HG02759 (cell line): ENCODE measurements at regions not wholly inside any gene's neighbourhood (a gene's known extent, or its start where the extent isn't known, plus 50 kb on each side); places are given as distances from the start of the nearest gene placed in this dataset.

ENCODE experiments used
- ATAC-seq: cut with Tn5 transposase; IDR thresholded peaks from one replicate; pipeline ENCODE4 v1.9.1; 2021; ENCODE audit warnings: mild to moderate bottlenecking, moderate library complexity; ENCODE audit not compliant: unreplicated experiment

- ATAC-seq: peak; percentile 82
These were observed 96.9 kb upstream of the TMPO start for GRCh38 chr12:98418357-98419075.

DNA sequence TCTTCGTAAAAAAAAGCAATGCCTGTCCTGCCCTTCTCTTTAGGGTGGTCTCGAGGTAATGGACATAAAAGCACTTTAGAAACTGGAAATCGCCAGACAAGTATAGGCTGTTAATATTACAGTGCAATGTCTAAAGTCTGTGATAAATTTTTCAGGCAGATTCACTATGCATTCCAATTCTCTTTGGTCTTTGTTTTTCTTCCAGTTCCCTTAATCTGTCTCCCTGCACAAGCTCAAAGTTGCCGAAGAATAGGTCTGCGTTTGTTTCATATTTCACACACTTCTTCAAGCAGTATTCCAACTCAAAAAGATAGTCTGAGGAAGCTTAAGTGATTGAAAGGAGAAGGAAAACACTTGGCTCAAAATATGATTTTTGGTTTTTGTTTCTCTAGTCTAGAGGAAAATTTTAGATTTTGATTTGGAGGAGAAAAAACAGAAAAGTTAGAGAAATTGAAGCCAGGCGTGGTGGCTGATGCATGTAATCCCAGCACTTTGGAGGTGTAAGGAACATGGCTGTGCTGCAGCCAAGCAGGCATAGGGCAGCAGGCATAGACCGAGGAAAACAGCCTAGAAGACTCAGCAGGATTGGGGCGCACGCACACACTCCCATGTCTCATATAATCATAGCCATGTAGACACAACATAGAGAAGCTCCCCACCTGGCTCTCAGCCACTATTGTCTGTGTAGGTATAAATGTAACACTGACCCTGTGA, 96.2 kb upstream of the TMPO start:
- no peak for ATAC-seq

DNA sequence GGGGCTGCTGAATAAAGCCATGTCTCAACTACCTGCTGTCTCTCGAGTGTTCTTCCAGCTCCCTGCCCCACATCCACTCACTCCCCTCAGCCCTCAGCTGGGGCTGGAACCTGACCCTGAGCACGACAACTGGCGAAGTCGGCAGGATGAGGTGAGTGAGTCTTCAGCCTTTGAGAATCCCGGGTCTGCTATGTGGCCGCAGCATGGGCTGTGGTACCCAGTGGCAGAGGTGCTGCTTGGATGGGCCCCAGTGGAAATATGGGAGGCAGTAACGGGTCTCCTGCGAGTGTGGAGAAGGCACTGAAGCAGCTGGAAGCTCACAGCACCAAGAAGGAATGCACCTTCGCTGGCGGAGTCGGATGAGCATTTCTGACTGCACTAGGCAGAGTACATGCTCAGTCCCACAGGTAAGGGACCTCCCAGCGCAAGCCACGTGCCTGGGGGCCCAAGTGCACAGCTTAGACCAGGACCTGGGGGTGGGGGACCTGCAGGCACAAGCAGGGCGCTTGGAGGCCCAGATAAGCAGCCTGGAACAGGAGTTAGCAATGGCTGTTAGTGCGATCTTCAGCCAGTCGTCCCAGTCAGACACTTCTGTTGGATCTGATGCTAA, 95.5 kb upstream of the TMPO start:
- no peak for ATAC-seq

DNA sequence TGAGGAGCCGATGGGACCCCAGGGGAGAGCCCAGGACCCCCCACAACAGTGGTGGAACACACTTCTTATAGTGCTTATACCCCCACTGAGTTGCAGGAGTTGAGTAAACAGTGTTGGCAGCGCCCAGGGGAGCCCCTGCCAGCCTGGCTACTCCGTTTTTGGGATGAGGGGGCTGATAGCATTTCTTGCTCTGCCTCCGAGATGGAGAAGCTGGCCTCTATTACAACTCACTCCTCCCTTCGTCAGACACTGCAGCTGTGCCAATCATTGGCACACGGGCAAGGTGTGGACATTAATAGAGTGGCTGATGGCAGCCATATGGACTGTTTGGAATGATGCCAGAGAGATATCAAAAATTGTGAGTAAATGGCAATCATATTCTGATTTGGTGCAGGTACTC, 94.9 kb upstream of the TMPO start:
- no peak for ATAC-seq

DNA sequence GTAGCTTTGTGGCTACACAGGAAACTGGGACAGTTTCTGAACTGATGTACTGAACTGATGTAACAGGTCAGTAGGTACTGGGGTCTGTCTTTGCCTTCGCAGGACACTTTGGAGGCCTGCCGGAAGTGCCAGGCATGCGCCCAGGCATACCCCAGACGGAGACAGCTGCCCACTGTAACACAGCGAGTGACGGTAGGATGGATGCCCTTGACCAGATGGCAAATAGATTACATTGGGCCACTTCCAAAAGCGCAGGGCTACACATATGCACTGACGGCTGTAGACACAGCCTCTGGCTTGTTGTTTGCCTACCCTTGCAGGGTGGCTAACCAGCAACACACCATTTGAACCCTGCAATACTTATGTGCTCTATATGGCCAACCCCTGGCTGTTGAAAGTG, 94.1 kb upstream of the TMPO start:
- no peak for ATAC-seq

- ATAC-seq: no peak
These were observed 93.0 kb upstream of the TMPO start for GRCh38 chr12:98422359-98422758.

DNA sequence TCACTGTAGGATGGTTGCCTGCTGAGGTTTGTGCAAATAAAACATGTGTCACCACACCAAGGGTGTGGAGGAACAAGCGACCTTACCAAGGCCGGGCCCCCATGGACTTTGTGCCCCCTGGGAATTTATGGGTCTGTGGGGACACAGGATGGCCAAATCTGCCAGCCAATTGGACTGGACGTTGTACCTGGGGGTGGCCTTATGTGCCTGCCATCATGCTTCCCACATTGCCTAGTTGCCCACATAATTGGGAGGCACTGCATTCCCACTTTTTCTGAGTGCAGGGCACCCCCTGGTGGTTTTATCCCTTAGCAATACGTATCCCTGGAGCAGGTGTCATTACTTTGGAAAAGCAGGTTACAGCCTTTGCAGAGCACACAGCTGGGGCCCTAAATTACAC, 92.6 kb upstream of the TMPO start:
- no peak for ATAC-seq

DNA sequence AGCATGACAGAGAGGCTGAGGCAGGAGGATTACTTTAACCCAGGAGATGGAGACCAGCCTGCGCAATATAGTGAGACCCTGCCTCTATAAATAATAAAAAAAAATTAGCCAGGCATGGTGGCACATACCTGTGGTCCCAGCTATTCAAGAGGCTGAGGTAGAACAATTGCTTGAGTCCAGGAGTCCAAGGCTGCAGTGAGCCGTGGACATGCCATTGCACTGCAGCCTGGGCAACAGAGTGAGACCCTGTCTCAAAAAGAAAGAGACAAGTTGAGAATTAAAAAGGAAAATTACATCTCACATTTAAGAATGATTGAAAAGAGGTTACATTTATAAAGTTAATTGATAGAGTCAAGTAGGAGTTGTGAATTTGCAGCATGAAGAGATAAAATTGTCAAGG, 91.4 kb upstream of the TMPO start:
- no peak for ATAC-seq

DNA sequence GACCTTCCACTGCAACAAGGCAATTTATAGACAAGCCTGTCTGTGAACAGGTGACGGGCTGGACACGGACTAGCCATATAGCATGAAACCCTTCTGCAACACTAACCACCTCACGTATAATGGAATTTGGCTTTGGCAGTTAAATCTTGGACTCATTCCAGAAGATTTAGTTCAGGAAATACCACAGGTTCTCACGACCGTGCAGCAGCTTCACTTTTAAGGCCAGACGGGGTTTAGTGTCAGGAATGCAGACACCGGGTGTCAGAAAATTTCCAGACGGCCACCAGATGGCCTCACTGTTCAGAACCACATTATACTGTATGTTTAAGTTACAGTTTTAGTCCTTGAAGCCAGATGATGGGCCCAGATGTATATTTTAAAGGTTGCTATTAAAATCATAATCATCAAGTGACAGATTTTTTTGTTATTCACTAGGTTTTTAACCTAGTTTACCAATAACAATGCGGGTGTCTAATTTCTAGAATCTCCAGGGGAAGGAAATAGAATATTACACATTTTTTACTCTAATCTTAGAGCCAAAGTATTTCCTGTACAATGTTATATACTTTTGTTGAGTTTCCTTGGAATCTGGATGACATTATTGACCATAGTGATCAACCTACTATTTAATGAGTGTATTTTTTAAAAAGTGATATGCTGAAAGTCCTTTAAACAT, 90.5 kb upstream of the TMPO start:
- peak; percentile 82 for ATAC-seq

GRCh38 chr12:98425859-98426258, 89.5 kb upstream of the TMPO start:
- ATAC-seq: no peak

- ATAC-seq: no peak
These were observed 84.3 kb upstream of the TMPO start for GRCh38 chr12:98431089-98431488.

DNA sequence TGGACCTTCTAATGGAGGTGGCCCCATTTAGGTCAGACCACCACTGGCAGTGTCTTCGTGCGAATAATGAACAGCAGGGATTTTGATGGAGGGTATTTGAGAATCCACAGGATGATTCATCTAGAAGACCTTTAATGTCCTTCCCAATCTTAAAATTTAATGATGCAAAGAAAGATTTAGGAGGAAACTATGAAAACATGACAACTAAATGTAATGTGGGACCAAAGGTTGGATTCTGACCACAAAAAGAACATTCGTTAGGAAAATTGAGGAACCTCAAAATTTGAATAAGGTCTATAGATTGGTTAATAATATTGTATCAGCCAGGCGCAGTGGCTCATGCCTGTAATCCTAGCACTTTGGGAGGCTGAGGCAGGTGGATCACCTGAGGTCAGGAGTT, 78.2 kb upstream of the TMPO start:
- no peak for ATAC-seq

GRCh38 chr12:98437806-98438595, 77.4 kb upstream of the TMPO start:
- no peak for ATAC-seq

DNA sequence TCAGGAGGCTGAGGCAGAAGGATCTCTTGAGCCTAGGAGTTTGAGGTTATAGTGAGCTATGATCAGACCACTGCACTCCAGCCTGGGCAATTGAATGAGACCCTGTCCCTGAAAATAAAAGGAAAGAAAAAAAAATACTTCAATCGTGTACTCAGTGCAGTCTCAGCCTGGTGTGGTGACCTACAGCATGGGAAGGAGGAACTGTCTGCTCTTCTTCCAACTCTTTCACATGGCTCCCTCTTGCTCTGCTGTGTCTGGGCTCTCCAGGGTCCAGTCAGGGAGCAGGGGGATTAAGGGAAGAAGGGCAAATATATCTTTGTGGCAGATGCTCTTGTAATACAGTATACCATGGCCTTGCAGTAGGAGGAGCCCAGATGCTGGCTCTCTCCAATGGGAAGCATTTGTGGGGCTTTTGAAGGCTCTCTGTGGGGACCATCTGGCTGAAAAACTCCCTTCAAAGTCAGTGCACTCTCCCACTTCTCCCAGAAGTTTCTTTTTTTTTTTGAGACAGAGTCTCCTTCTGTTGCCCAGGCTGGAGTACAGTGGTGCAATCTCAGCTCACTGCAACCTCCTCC, 76.6 kb upstream of the TMPO start:
- ATAC-seq: no peak

GRCh38 chr12:98439471-98439951, 75.9 kb upstream of the TMPO start:
- ATAC-seq: no peak

DNA sequence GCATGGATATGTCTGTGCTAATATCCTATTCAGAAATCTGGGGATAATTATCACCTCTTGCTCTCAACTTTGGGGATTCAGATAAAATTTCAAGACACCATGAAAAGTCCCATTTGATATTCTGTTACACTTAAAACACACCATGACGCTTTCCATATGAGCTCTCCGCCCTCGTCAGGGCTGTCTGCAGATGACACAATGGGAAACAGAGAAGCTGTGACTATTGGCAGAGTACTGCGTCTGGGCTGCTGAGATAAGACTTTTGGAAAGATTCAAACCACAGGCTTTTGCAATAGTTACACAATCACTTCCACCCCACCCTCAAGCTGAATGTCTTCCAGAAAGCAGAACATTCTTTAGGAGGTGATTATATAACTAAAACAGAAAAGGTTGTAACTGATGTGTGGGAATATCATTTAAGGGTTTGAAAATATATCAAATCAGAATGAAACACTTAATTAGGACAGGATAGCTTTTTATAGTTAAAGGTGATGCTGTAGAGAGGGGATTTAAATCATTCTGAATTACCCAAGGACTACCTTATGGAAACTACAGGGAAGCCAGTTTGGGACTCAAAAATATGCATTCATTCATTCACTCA, 75.3 kb upstream of the TMPO start:
- no peak for ATAC-seq

DNA sequence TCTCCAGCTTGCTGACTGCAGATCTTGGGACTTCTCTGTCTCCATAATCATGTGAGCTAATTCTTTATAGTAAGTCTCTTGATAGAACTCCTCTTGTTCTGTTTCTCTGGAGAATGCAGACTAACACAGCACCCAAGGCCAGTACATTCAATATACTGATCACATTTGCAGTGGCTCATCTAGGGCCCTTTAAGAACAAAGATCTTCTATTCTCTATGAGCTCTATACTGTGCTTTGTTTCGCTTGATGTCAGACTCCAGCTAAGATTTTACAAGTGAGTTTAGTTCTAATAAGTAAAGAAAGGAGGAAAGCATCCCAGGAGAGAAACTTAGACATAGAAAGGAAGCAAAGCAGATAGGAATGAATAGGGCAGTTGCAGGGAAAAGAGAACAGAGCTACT, 69.3 kb upstream of the TMPO start:
- no peak for ATAC-seq

- ATAC-seq: no peak
These were observed 68.7 kb upstream of the TMPO start for GRCh38 chr12:98446682-98447081.

DNA sequence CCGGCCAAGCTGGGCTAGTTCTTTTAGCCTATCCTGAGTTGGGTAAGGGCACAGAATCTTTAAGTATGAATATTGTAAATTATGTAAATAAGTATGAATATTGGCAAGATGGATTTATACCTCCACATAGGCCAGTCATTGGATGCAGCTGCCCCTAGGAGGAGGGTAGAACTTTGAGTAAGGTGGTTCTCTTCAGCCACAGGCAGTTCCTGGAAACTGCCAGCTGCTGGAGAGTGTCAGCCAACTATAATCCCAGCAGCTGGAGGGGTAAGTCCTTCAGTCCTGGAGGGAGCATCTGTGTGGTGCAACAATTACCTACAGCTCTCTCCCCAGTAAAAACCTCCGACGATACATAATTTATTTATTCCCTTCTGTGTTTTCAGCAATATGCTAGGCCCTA, 65.8 kb upstream of the TMPO start:
- no peak for ATAC-seq

GRCh38 chr12:98453070-98453469, 62.3 kb upstream of the TMPO start:
- ATAC-seq: no peak
